ENCODE measurements at regions not wholly inside any gene's neighbourhood (a gene's known extent, or its start where the extent isn't known, plus 50 kb on each side); places are given as distances from the start of the nearest gene placed in this dataset.

DNA sequence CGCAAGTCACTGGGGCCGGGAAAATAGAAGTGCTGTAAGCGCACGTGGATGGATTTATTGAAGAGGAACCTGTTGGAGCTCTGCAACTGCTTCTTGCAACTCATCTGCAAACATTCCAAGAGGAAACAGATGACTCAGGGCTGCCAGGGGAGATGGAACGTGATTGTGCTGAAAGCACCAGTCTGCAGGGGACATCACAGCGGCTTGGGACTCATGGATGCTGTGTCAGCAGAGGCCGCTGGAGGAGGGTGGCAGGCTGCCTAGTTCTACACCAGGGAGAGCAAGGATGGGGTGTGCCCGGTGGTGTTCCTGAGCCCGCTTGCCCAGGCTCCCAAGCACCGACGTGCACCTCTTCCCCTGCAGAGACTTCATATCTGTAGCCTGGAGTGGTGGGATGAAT lies 515.7 kb downstream of the TCERG1L start:
- Histone ChIP-seq H3K4me3 (ENCODE audit: low read depth, low read length, poor library complexity, severe bottlenecking) (no peak overlapping the region), H3K9me3 (ENCODE audit: low read depth, low read length, poor library complexity, severe bottlenecking) (no peaks in the 10 kb centered on the region), H3K36me3 (ENCODE audit: insufficient read depth, low read length, poor library complexity, severe bottlenecking) (no peaks in the 10 kb centered on the region), H3K27ac (ENCODE audit: low read depth, low read length, poor library complexity, severe bottlenecking) (no peak overlapping the region), H3K4me1 (ENCODE audit: insufficient read depth, low read length, poor library complexity, severe bottlenecking) (no peaks in the 10 kb centered on the region), H3K27me3 (replicated peaks; ENCODE audit: insufficient read depth, low read depth, low read length, poor library complexity) (no peaks in the 10 kb centered on the region)
- intact Hi-C loops (cut with micrococcal nuclease; ENCODE audit: unreplicated experiment) = no loop called here
- POLR2A ChIA-PET (ENCODE audit: low non-redundant PET) = no interaction called here
- DNase-seq (ENCODE audit: low spot score) = no peak
- CTCF ChIA-PET = no interaction called here
- TF ChIP-seq EZH2 (IDR thresholded peaks at IDR 0.05; ENCODE audit: borderline replicate concordance, low read depth, low read length, poor library complexity, severe bottlenecking) = no peak
- TF ChIP-seq, protein P1, sequence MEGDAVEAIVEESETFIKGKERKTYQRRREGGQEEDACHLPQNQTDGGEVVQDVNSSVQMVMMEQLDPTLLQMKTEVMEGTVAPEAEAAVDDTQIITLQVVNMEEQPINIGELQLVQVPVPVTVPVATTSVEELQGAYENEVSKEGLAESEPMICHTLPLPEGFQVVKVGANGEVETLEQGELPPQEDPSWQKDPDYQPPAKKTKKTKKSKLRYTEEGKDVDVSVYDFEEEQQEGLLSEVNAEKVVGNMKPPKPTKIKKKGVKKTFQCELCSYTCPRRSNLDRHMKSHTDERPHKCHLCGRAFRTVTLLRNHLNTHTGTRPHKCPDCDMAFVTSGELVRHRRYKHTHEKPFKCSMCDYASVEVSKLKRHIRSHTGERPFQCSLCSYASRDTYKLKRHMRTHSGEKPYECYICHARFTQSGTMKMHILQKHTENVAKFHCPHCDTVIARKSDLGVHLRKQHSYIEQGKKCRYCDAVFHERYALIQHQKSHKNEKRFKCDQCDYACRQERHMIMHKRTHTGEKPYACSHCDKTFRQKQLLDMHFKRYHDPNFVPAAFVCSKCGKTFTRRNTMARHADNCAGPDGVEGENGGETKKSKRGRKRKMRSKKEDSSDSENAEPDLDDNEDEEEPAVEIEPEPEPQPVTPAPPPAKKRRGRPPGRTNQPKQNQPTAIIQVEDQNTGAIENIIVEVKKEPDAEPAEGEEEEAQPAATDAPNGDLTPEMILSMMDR (conservative IDR thresholded peaks at IDR 0.05; ENCODE audit: low read depth, low read length) = no peak
- BruUV-seq (replicated peaks) = no TSS peak

DNA sequence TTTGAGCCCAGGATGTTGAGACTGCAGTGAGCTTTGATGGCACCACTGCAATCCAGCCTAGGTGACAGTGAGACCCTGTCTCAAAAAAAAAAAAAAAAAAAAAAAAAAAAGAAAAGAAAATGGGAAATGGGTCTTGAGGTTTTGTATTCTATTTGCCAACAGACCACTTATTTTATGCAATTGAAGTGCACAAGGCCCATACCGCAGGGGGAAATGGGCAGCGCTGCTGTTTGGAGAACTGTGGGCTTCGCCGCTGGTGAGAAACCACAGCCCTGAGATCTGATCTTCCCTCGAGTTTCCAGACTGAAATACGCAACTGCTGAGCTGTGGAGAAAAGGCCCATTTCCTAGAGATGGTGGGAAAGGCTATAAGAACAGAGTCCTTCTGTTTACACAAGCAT lies 512.0 kb downstream of the TCERG1L start:
- ChIA-PET CTCF (no interaction called here), POLR2A (ENCODE audit: low non-redundant PET) (no interaction called here)
- DNase-seq (ENCODE audit: low spot score) = no peak
- no peak overlapping the region for H3K27ac ChIP-seq (ENCODE audit: low read depth, low read length, poor library complexity, severe bottlenecking)
- H3K27me3 ChIP-seq (replicated peaks; ENCODE audit: insufficient read depth, low read depth, low read length, poor library complexity) = no peaks in the 10 kb centered on the region
- H3K4me1 ChIP-seq (ENCODE audit: insufficient read depth, low read length, poor library complexity, severe bottlenecking) = no peaks in the 10 kb centered on the region
- H3K36me3 ChIP-seq (ENCODE audit: insufficient read depth, low read length, poor library complexity, severe bottlenecking) = no peaks in the 10 kb centered on the region
- H3K4me3 ChIP-seq (ENCODE audit: low read depth, low read length, poor library complexity, severe bottlenecking) = no peak overlapping the region
- H3K9me3 ChIP-seq (ENCODE audit: low read depth, low read length, poor library complexity, severe bottlenecking) = no peaks in the 10 kb centered on the region
- intact Hi-C loops (cut with micrococcal nuclease; ENCODE audit: unreplicated experiment) = no loop called here
- BruUV-seq (replicated peaks) = no TSS peak
- TF ChIP-seq, protein P1 (conservative IDR thresholded peaks at IDR 0.05; ENCODE audit: low read depth, low read length) = no peak
- TF ChIP-seq EZH2 (IDR thresholded peaks at IDR 0.05; ENCODE audit: borderline replicate concordance, low read depth, low read length, poor library complexity, severe bottlenecking) = no peak

DNA sequence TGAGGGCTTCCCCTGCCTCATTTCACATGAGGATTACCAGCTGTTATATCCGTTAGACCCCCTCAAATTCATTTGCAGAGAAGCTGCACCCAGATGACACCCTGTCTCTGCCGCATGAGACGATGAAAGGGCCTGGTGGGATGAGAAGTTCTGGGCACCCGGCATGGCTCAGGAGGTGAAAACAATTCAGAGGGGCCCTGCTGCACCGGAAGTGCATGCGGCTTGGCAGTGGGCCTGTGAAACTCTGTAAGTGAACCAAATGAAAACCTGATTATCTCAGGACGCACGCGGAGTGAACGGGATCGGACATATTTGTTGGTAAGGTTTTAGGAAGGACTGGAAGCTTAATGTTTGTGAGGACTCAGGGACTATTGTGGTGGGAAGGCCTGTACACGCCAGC lies 511.2 kb downstream of the TCERG1L start:
- no peak for DNase-seq (ENCODE audit: low spot score)
- Histone ChIP-seq H3K27ac (ENCODE audit: low read depth, low read length, poor library complexity, severe bottlenecking) (no peak overlapping the region), H3K27me3 (replicated peaks; ENCODE audit: insufficient read depth, low read depth, low read length, poor library complexity) (no peaks in the 10 kb centered on the region), H3K9me3 (ENCODE audit: low read depth, low read length, poor library complexity, severe bottlenecking) (no peaks in the 10 kb centered on the region), H3K4me3 (ENCODE audit: low read depth, low read length, poor library complexity, severe bottlenecking) (no peak overlapping the region), H3K36me3 (ENCODE audit: insufficient read depth, low read length, poor library complexity, severe bottlenecking) (no peaks in the 10 kb centered on the region), H3K4me1 (ENCODE audit: insufficient read depth, low read length, poor library complexity, severe bottlenecking) (no peaks in the 10 kb centered on the region)
- intact Hi-C loops (cut with micrococcal nuclease; ENCODE audit: unreplicated experiment) = no loop called here
- TF ChIP-seq, protein P1 (conservative IDR thresholded peaks at IDR 0.05; ENCODE audit: low read depth, low read length) = no peak
- no peak for TF ChIP-seq EZH2 (IDR thresholded peaks at IDR 0.05; ENCODE audit: borderline replicate concordance, low read depth, low read length, poor library complexity, severe bottlenecking)
- no TSS peak for BruUV-seq (replicated peaks)
- CTCF ChIA-PET = no interaction called here
- POLR2A ChIA-PET (ENCODE audit: low non-redundant PET) = no interaction called here

Measured in A673 (cell line).